ENCODE measurements at regions not wholly inside any gene's neighbourhood (a gene's known extent, or its start where the extent isn't known, plus 50 kb on each side); places are given as distances from the start of the nearest gene placed in this dataset.

GRCh38 chr2:142254031-142254430 is 123.2 kb upstream of the LRP1B start:
- in situ Hi-C loops (cut with MboI; ENCODE audit: low pct_unique_long_range_greater_than_20kb, low sequenced_read_pairs, unreplicated experiment): no loop called here
- TF ChIP-seq CTCF (IDR thresholded peaks at IDR 0.05; ENCODE audit: extremely low read depth, insufficient read depth, missing control alignments): no peak
- DNase-seq (ENCODE audit: low spot score): no peak

GRCh38 chr2:142241016-142241415 is 110.2 kb upstream of the LRP1B start:
- no peak for DNase-seq (ENCODE audit: low spot score)
- in situ Hi-C loops (cut with MboI; ENCODE audit: low pct_unique_long_range_greater_than_20kb, low sequenced_read_pairs, unreplicated experiment): no loop called here
- TF ChIP-seq CTCF (IDR thresholded peaks at IDR 0.05; ENCODE audit: extremely low read depth, insufficient read depth, missing control alignments): no peak

- in situ Hi-C loops (cut with MboI; ENCODE audit: low pct_unique_long_range_greater_than_20kb, low sequenced_read_pairs, unreplicated experiment): no loop called here
- DNase-seq (ENCODE audit: low spot score): no peak
- no peak for TF ChIP-seq CTCF (IDR thresholded peaks at IDR 0.05; ENCODE audit: extremely low read depth, insufficient read depth, missing control alignments)
Measured at GRCh38 chr2:142236181-142236580, 105.4 kb upstream of the LRP1B start.

- TF ChIP-seq CTCF (IDR thresholded peaks at IDR 0.05; ENCODE audit: extremely low read depth, insufficient read depth, missing control alignments): no peak
- in situ Hi-C loops (cut with MboI; ENCODE audit: low pct_unique_long_range_greater_than_20kb, low sequenced_read_pairs, unreplicated experiment): no loop called here
- no peak for DNase-seq (ENCODE audit: low spot score)
Measured at GRCh38 chr2:142234741-142235140, 103.9 kb upstream of the LRP1B start.

- TF ChIP-seq CTCF (IDR thresholded peaks at IDR 0.05; ENCODE audit: extremely low read depth, insufficient read depth, missing control alignments): no peak
- in situ Hi-C loops (cut with MboI; ENCODE audit: low pct_unique_long_range_greater_than_20kb, low sequenced_read_pairs, unreplicated experiment): no loop called here
- no peak for DNase-seq (ENCODE audit: low spot score)
Measured at GRCh38 chr2:142223309-142223708, 92.5 kb upstream of the LRP1B start.

- TF ChIP-seq CTCF (IDR thresholded peaks at IDR 0.05; ENCODE audit: extremely low read depth, insufficient read depth, missing control alignments): no peak
- in situ Hi-C loops (cut with MboI; ENCODE audit: low pct_unique_long_range_greater_than_20kb, low sequenced_read_pairs, unreplicated experiment): no loop called here
- DNase-seq (ENCODE audit: low spot score): no peak
Measured at GRCh38 chr2:142222715-142223114, 91.9 kb upstream of the LRP1B start.

- no peak for TF ChIP-seq CTCF (IDR thresholded peaks at IDR 0.05; ENCODE audit: extremely low read depth, insufficient read depth, missing control alignments)
- DNase-seq (ENCODE audit: low spot score): no peak
- in situ Hi-C loops (cut with MboI; ENCODE audit: low pct_unique_long_range_greater_than_20kb, low sequenced_read_pairs, unreplicated experiment): no loop called here
Measured at GRCh38 chr2:142220901-142221300, 90.1 kb upstream of the LRP1B start.
